Heart left ventricle (tissue), 16 donors: ENCODE measurements at regions not wholly inside any gene's neighbourhood (a gene's known extent, or its start where the extent isn't known, plus 50 kb on each side); places are given as distances from the start of the nearest gene placed in this dataset.
A peak's percentile ranks its signal among the peaks of the same experiment; 100 is the strongest.

ENCODE experiments used
- ATAC-seq, 4 donors: fragments of 200-7000 bp; cut with Tn5 transposase; one replicate each; pipeline ENCODE4 v1.9.1; 2020 to 2022; ENCODE audit warnings: moderate library complexity in 4 of 4, mild to moderate bottlenecking in 3 of 4, moderate number of reproducible peaks in 1 of 4
- DNase-seq, 5 donors: peaks; one replicate each; pipeline ENCODE4 v3.0.0-alpha.2; 2020
- H3K27ac ChIP-seq, 12 donors: fragments of 200-600 bp; sonication (generic) in 4 of 12; one replicate each; pipeline versions ENCODE4 v1.5.0 to v1.8.0; 2016 to 2022; ENCODE audit warnings: mild to moderate bottlenecking in 2 of 12
- H3K27me3 ChIP-seq, 9 donors: fragments of 200-600 bp; sonication (generic) in 2 of 9; one replicate each; pipeline versions ENCODE4 v1.5.1 to v1.8.0; 2016 to 2022; ENCODE audit warnings: mild to moderate bottlenecking in 3 of 9
- H3K36me3 ChIP-seq, 9 donors: fragments of 200-600 bp; sonication (generic) in 2 of 9; one replicate each; pipeline versions ENCODE4 v1.5.0 to v1.8.0; 2018 to 2022; ENCODE audit warnings: mild to moderate bottlenecking in 2 of 9
- H3K4me1 ChIP-seq, 12 donors: fragments of 200-600 bp; sonication (generic) in 4 of 12; one replicate each; pipeline versions ENCODE4 v1.5.0 to v1.8.0; 2016 to 2022; ENCODE audit warnings: mild to moderate bottlenecking in 3 of 12
- H3K4me3 ChIP-seq, 12 donors: fragments of 200-600 bp; sonication (generic) in 4 of 12; one replicate each; pipeline versions ENCODE4 v1.5.0 to v1.8.0; 2017 to 2022; ENCODE audit warnings: mild to moderate bottlenecking in 9 of 12, moderate library complexity in 4 of 12
- H3K9me3 ChIP-seq, 12 donors: fragments of 200-600 bp; sonication (generic) in 4 of 12; one replicate each; pipeline versions ENCODE4 v1.5.0 to v1.8.0; 2016 to 2022; ENCODE audit warnings: mild to moderate bottlenecking in 1 of 12
- POLR2A ChIP-seq, 2 donors: fragments of 450-650 bp; IDR thresholded peaks; one replicate each; pipeline ENCODE4 v1.6.1; 2017; ENCODE audit warnings: antibody characterized with exemption in 2 of 2, mild to moderate bottlenecking in 2 of 2, moderate library complexity in 2 of 2
- WGBS, 4 donors: extraction: QIAGEN DNeasy Blood & Tissue Kit in 2 of 4; methylation state at CpG; one replicate each; pipeline versions ENCODE4 v1.1.5 to v1.1.7; 2013 to 2018; 5-methylcytosine and 5-hydroxymethylcytosine counted together
- intact Hi-C, 10 donors: fragments of 100-400 bp; cut with DNase I; formaldehyde crosslinking; loops; one replicate each; pipeline versions ENCODE4 v1.11.1 to v1.14.2; 2022
- TF ChIP-seq, protein P1 (sequence below), 12 donors: fragments of 200-600 bp; sonication (generic) in 4 of 12; IDR thresholded peaks; one replicate each; pipeline versions ENCODE4 v1.5.0 to v1.8.0; 2018 to 2022; ENCODE audit warnings: antibody characterized with exemption in 12 of 12, mild to moderate bottlenecking in 5 of 12
- donor health status: ischemic (EF 13 %, LVEDD 7.1; RV severe dilation, severe dysfunction).
- donor health status: healthy with polysubstance abuse.
- donor health status: DM: no; HTN: yes; CAD: no.
- donor health status: DM: no; HTN: no; CAD: no.
- donor health status: ischemic (EF 25% LVEDD 6.9; RV normal size, moderate dysfunction).
- donor health status: ischemic (EF 25% LVEDD 5.7; RV mildly dilated, moderate dysfunction).
- donor health status: healthy.
- donor health status: DM: yes; HTN: yes; CAD: no.
- donor health status: ischemic (EF 35%, LVEDD 5.7; RV mildly dilated, moderate dysfunction).
- donor health status: nonischemic (EF 11% LVEDD 7.7; RV severe dilation, severe dysfunction).
- donor health status: DM: yes; HTN: yes; CAD: no.
- donor health status: PGD.
- donor health status: ischemic (EF 29% LVEDD 5.4; RV normal size, mild dysfunction).
- donor health status: nonischemic (EF 23%, LVEDD 6.1; RV moderate dilation, normal function).

GRCh38 chr7:39898867-39899266 lies 51.2 kb upstream of the CDK13 start:
- no peak overlapping the region for H3K4me3 ChIP-seq
- no peak overlapping the region for H3K27ac ChIP-seq
- ATAC-seq (peak; percentile 75 to 88 (median 84)), DNase-seq (no peak)
- intact Hi-C loops: loop anchor here in 9 of 10 donors (2.0 to 10.0 kb wide), 8 partner anchors 48 to 238 kb away; partner anchors contain the start of genes MPLKIP (in 4 of the 9), CDK13 (in 3 of the 9) and SUGCT (in 3 of the 9)
- no peaks in the 10 kb centered on the region for H3K36me3 ChIP-seq
- peaks cover 0 to 12% (median 0%) of the 10 kb centered on the region in 12 donors for H3K4me1 ChIP-seq
- peaks cover 0 to under 1% (median 0%) of the 10 kb centered on the region in 12 donors for H3K9me3 ChIP-seq
- 19 to 37% (median 23%) methylated on average over 2 of the region's 2 CpGs for WGBS, 4 donors
- TF ChIP-seq POLR2A (IDR thresholded peaks at IDR 0.05): no peak
- TF ChIP-seq, protein P1, sequence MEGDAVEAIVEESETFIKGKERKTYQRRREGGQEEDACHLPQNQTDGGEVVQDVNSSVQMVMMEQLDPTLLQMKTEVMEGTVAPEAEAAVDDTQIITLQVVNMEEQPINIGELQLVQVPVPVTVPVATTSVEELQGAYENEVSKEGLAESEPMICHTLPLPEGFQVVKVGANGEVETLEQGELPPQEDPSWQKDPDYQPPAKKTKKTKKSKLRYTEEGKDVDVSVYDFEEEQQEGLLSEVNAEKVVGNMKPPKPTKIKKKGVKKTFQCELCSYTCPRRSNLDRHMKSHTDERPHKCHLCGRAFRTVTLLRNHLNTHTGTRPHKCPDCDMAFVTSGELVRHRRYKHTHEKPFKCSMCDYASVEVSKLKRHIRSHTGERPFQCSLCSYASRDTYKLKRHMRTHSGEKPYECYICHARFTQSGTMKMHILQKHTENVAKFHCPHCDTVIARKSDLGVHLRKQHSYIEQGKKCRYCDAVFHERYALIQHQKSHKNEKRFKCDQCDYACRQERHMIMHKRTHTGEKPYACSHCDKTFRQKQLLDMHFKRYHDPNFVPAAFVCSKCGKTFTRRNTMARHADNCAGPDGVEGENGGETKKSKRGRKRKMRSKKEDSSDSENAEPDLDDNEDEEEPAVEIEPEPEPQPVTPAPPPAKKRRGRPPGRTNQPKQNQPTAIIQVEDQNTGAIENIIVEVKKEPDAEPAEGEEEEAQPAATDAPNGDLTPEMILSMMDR (IDR thresholded peaks at IDR 0.05): no peak
- H3K27me3 ChIP-seq: no peaks in the 10 kb centered on the region
